ENCODE measurements at regions not wholly inside any gene's neighbourhood (a gene's known extent, or its start where the extent isn't known, plus 50 kb on each side); places are given as distances from the start of the nearest gene placed in this dataset.

- TF ChIP-seq, protein P1, sequence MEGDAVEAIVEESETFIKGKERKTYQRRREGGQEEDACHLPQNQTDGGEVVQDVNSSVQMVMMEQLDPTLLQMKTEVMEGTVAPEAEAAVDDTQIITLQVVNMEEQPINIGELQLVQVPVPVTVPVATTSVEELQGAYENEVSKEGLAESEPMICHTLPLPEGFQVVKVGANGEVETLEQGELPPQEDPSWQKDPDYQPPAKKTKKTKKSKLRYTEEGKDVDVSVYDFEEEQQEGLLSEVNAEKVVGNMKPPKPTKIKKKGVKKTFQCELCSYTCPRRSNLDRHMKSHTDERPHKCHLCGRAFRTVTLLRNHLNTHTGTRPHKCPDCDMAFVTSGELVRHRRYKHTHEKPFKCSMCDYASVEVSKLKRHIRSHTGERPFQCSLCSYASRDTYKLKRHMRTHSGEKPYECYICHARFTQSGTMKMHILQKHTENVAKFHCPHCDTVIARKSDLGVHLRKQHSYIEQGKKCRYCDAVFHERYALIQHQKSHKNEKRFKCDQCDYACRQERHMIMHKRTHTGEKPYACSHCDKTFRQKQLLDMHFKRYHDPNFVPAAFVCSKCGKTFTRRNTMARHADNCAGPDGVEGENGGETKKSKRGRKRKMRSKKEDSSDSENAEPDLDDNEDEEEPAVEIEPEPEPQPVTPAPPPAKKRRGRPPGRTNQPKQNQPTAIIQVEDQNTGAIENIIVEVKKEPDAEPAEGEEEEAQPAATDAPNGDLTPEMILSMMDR (IDR thresholded peaks at IDR 0.05): no peak
- TF ChIP-seq POLR2A (IDR thresholded peaks at IDR 0.05) (no peak), POLR2AphosphoS5 (IDR thresholded peaks at IDR 0.05) (peak in 1 of 3 donors; percentile 78), EP300 (IDR thresholded peaks at IDR 0.05) (peak; percentile 33)
Measured at GRCh38 chr6:143564484-143565017, 53.0 kb upstream of the FUCA2 start.
